ENCODE measurements at regions not wholly inside any gene's neighbourhood (a gene's known extent, or its start where the extent isn't known, plus 50 kb on each side); places are given as distances from the start of the nearest gene placed in this dataset.

DNA sequence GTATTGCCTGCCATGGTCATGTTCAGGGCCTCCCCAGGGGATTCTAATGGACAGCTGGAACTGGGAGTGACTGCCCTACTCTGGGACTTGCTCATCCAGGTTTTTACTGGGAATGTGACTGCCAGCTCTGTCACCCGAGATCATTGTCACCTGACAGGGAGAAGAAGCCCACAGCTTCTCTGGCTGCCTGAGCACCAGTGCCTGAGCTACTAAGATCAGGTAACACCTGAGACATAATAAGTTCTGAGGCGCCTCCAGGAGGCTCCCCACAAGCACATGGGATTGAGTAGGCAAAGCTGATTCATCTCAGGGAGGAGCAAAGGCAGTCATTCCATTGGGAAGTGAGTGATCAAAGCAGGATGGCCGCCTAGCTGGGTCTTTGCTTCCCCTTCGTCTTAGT is 84.2 kb upstream of the GALNT18 start:
- no peak overlapping the region for H2BK120ac ChIP-seq (ENCODE audit: low read depth, low read length)
- H3K4me2 ChIP-seq (ENCODE audit: low read depth, low read length), result no peak overlapping the region
- dilution Hi-C loops (cut with HindIII; ENCODE audit: low sequenced_read_pairs, unreplicated experiment) (no loop called here), intact Hi-C loops (cut with micrococcal nuclease) (no loop called here), in situ Hi-C loops (cut with MboI; ENCODE audit: low sequenced_read_pairs) (no loop called here)
- H2BK20ac ChIP-seq (ENCODE audit: low read depth, low read length), result no peak overlapping the region
- no peak overlapping the region for H3K23ac ChIP-seq (ENCODE audit: low read depth, low read length)
- H2BK15ac ChIP-seq (ENCODE audit: low read depth, low read length), result no peak overlapping the region
- H2AK9ac ChIP-seq (replicated peaks; ENCODE audit: low read depth, low read length, poor library complexity), result no peak overlapping the region
- H3K9ac ChIP-seq (ENCODE audit: low read depth, low read length), result no peak overlapping the region
- H3K9me3 ChIP-seq (ENCODE audit: control insufficient read depth, insufficient read depth, low read length), result no peaks in the 10 kb centered on the region
- ChIA-PET POLR2A (ENCODE audit: unreplicated experiment) (no interaction called here), CTCF (no interaction called here)
- WGBS, 2 experiments (ENCODE audit: extremely low coverage in 2 of 2, insufficient read length in 1 of 2), result no CpG with 5 or more reads among the region's 4 CpGs
- DNase-seq (no peak), ATAC-seq (ENCODE audit: low read depth) (no peak)
- H4K91ac ChIP-seq (ENCODE audit: insufficient read depth, low read depth, low read length), result no peak overlapping the region
- no peak overlapping the region for H3K4ac ChIP-seq (ENCODE audit: low read depth, low read length)
- no peak overlapping the region for H3K18ac ChIP-seq (ENCODE audit: low read depth, low read length)
- no peak overlapping the region for H4K5ac ChIP-seq (ENCODE audit: low read depth, low read length)
- peaks cover 50% of the 10 kb centered on the region for H3K27me3 ChIP-seq (ENCODE audit: control insufficient read depth, insufficient read depth, low read length)
- TF ChIP-seq, protein P1, sequence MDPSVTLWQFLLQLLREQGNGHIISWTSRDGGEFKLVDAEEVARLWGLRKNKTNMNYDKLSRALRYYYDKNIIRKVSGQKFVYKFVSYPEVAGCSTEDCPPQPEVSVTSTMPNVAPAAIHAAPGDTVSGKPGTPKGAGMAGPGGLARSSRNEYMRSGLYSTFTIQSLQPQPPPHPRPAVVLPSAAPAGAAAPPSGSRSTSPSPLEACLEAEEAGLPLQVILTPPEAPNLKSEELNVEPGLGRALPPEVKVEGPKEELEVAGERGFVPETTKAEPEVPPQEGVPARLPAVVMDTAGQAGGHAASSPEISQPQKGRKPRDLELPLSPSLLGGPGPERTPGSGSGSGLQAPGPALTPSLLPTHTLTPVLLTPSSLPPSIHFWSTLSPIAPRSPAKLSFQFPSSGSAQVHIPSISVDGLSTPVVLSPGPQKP (IDR thresholded peaks at IDR 0.05; ENCODE audit: borderline replicate concordance, low read depth, low read length), result no peak
- no peak for TF ChIP-seq RAD21 (IDR thresholded peaks at IDR 0.05; ENCODE audit: low read length)
- TF ChIP-seq NFE2L2 (IDR thresholded peaks at IDR 0.05; ENCODE audit: low read depth, low read length), result no peak
- TF ChIP-seq MAZ (IDR thresholded peaks at IDR 0.05; ENCODE audit: borderline replicate concordance, low read depth, low read length), result no peak
- TF ChIP-seq, protein P2, sequence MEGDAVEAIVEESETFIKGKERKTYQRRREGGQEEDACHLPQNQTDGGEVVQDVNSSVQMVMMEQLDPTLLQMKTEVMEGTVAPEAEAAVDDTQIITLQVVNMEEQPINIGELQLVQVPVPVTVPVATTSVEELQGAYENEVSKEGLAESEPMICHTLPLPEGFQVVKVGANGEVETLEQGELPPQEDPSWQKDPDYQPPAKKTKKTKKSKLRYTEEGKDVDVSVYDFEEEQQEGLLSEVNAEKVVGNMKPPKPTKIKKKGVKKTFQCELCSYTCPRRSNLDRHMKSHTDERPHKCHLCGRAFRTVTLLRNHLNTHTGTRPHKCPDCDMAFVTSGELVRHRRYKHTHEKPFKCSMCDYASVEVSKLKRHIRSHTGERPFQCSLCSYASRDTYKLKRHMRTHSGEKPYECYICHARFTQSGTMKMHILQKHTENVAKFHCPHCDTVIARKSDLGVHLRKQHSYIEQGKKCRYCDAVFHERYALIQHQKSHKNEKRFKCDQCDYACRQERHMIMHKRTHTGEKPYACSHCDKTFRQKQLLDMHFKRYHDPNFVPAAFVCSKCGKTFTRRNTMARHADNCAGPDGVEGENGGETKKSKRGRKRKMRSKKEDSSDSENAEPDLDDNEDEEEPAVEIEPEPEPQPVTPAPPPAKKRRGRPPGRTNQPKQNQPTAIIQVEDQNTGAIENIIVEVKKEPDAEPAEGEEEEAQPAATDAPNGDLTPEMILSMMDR (conservative IDR thresholded peaks at IDR 0.05; ENCODE audit: low read depth, low read length), result no peak
- no peak for TF ChIP-seq FOS (IDR thresholded peaks at IDR 0.05; ENCODE audit: low read depth, low read length)
- no peak for TF ChIP-seq RCOR1 (IDR thresholded peaks at IDR 0.05; ENCODE audit: insufficient replicate concordance, low read length)
- no peak for TF ChIP-seq RFX5 (IDR thresholded peaks at IDR 0.05; ENCODE audit: low read depth, low read length)
- no peak for TF ChIP-seq MAFK (IDR thresholded peaks at IDR 0.05; ENCODE audit: low read depth, low read length)
- no peak for TF ChIP-seq SMC3 (IDR thresholded peaks at IDR 0.05; ENCODE audit: low read depth, low read length)
- TF ChIP-seq BHLHE40 (IDR thresholded peaks at IDR 0.05; ENCODE audit: low read depth, low read length), result no peak
- H3K79me1 ChIP-seq (ENCODE audit: low read depth in 1 of 2, low read length in 2 of 2), result no peaks in the 10 kb centered on the region
- H2BK5ac ChIP-seq (ENCODE audit: low read depth, low read length, poor library complexity, severe bottlenecking), result no peak overlapping the region
- H4K20me1 ChIP-seq (ENCODE audit: insufficient read depth, low read length), result no peaks in the 10 kb centered on the region
- no peak overlapping the region for H2AFZ ChIP-seq (replicated peaks; ENCODE audit: low read length, poor library complexity)
- no peak overlapping the region for H4K8ac ChIP-seq (ENCODE audit: low read depth in 2 of 2, low read length in 2 of 2)
- H3K9me1 ChIP-seq (ENCODE audit: insufficient read depth, low read length), result no peaks in the 10 kb centered on the region
- H3K14ac ChIP-seq (replicated peaks; ENCODE audit: low read depth, low read length), result no peak overlapping the region
- H3K56ac ChIP-seq (ENCODE audit: extremely low read depth, insufficient read depth, low read length), result no peak overlapping the region
- no TSS peak for BruUV-seq (replicated peaks)
- no peaks in the 10 kb centered on the region for H3K4me1 ChIP-seq (ENCODE audit: control insufficient read depth, insufficient read depth, low read length)
- no peak overlapping the region for H3K27ac ChIP-seq (ENCODE audit: insufficient read depth, low read length)
- H3K4me3 ChIP-seq (ENCODE audit: insufficient read depth, low read depth, low read length), result no peak overlapping the region
- H2AK5ac ChIP-seq (ENCODE audit: low read depth, low read length), result no peak overlapping the region
- no peaks in the 10 kb centered on the region for H3K36me3 ChIP-seq (ENCODE audit: control insufficient read depth, insufficient read depth, low read length)

Measured in IMR-90 (cell line).